ENCODE measurements at regions not wholly inside any gene's neighbourhood (a gene's known extent, or its start where the extent isn't known, plus 50 kb on each side); places are given as distances from the start of the nearest gene placed in this dataset.

GRCh38 chr5:130385656-130386055, 481.4 kb downstream of the CHSY3 start:
- no peaks in the 10 kb centered on the region for H3K9me3 Mint-ChIP-seq
- no peaks in the 10 kb centered on the region for H3K27me3 Mint-ChIP-seq
- no peak overlapping the region for H3K27ac Mint-ChIP-seq
- DNase-seq, result no peak
- intact Hi-C loops (cut with micrococcal nuclease), result no loop called here
- no peak for TF ChIP-seq CTCF (IDR thresholded peaks at IDR 0.05)
- no peak overlapping the region for H3K4me3 Mint-ChIP-seq
- no peaks in the 10 kb centered on the region for H3K36me3 Mint-ChIP-seq (ENCODE audit: low read depth)
- no peaks in the 10 kb centered on the region for H3K4me1 Mint-ChIP-seq (ENCODE audit: low read depth)
- ChIA-PET CTCF (no interaction called here), POLR2A (no interaction called here)
- ATAC-seq, result no peak

GRCh38 chr5:130365956-130366355, 461.7 kb downstream of the CHSY3 start:
- DNase-seq, result no peak
- H3K36me3 Mint-ChIP-seq (ENCODE audit: low read depth), result no peaks in the 10 kb centered on the region
- POLR2A ChIA-PET, result no interaction called here
- H3K9me3 Mint-ChIP-seq, result no peaks in the 10 kb centered on the region
- H3K4me3 Mint-ChIP-seq, result no peak overlapping the region
- TF ChIP-seq CTCF (IDR thresholded peaks at IDR 0.05), result no peak
- no peaks in the 10 kb centered on the region for H3K4me1 Mint-ChIP-seq (ENCODE audit: low read depth)
- no peak for ATAC-seq
- H3K27me3 Mint-ChIP-seq, result peaks cover 2% of the 10 kb centered on the region
- intact Hi-C loops (cut with micrococcal nuclease), result no loop called here
- CTCF ChIA-PET, result no interaction called here
- H3K27ac Mint-ChIP-seq, result no peak overlapping the region

GRCh38 chr5:130350131-130350530, 445.9 kb downstream of the CHSY3 start:
- no peak for DNase-seq
- TF ChIP-seq CTCF (IDR thresholded peaks at IDR 0.05), result no peak
- Mint-ChIP-seq H3K27me3 (no peaks in the 10 kb centered on the region), H3K27ac (no peak overlapping the region), H3K4me1 (ENCODE audit: low read depth) (no peaks in the 10 kb centered on the region), H3K9me3 (no peaks in the 10 kb centered on the region), H3K4me3 (no peak overlapping the region), H3K36me3 (ENCODE audit: low read depth) (no peaks in the 10 kb centered on the region)
- no peak for ATAC-seq
- POLR2A ChIA-PET, result no interaction called here
- CTCF ChIA-PET, result no interaction called here
- intact Hi-C loops (cut with micrococcal nuclease), result no loop called here

GRCh38 chr5:130337179-130337888, 433.1 kb downstream of the CHSY3 start:
- H3K27ac Mint-ChIP-seq, result no peak overlapping the region

GRCh38 chr5:130335117-130335516, 430.9 kb downstream of the CHSY3 start:
- TF ChIP-seq CTCF (IDR thresholded peaks at IDR 0.05), result no peak
- ChIA-PET CTCF (no interaction called here), POLR2A (no interaction called here)
- no peaks in the 10 kb centered on the region for H3K4me1 Mint-ChIP-seq (ENCODE audit: low read depth)
- H3K27ac Mint-ChIP-seq, result no peak overlapping the region
- no peaks in the 10 kb centered on the region for H3K36me3 Mint-ChIP-seq (ENCODE audit: low read depth)
- intact Hi-C loops (cut with micrococcal nuclease), result no loop called here
- H3K9me3 Mint-ChIP-seq, result peaks cover 3% of the 10 kb centered on the region
- ATAC-seq (no peak), DNase-seq (no peak)
- H3K27me3 Mint-ChIP-seq, result peaks cover 4% of the 10 kb centered on the region
- no peak overlapping the region for H3K4me3 Mint-ChIP-seq

More at GRCh38 chr5:130337179-130337888, 433.1 kb downstream of the CHSY3 start:
- intact Hi-C loops (cut with micrococcal nuclease), result no loop called here
- DNase-seq (no peak), ATAC-seq (no peak)
- peaks cover 4% of the 10 kb centered on the region for H3K27me3 Mint-ChIP-seq
- ChIA-PET CTCF (no interaction called here), POLR2A (no interaction called here)
- peaks cover 3% of the 10 kb centered on the region for H3K9me3 Mint-ChIP-seq
- no peaks in the 10 kb centered on the region for H3K4me1 Mint-ChIP-seq (ENCODE audit: low read depth)
- H3K36me3 Mint-ChIP-seq (ENCODE audit: low read depth), result no peaks in the 10 kb centered on the region
- TF ChIP-seq CTCF (IDR thresholded peaks at IDR 0.05), result no peak
- no peak overlapping the region for H3K4me3 Mint-ChIP-seq

Measured in activated CD8-positive, alpha-beta T cell treated with anti-CD3 and anti-CD28 coated beads for 36 hours (primary cell).